ENCODE measurements at regions not wholly inside any gene's neighbourhood (a gene's known extent, or its start where the extent isn't known, plus 50 kb on each side); places are given as distances from the start of the nearest gene placed in this dataset.

- TF ChIP-seq CTCF (IDR thresholded peaks at IDR 0.05 in 8 of 11, conservative IDR thresholded peaks at IDR 0.05 in 3 of 11) (no peak), POLR2A (IDR thresholded peaks at IDR 0.05) (no peak), POLR2AphosphoS5 (IDR thresholded peaks at IDR 0.05) (no peak)
- peaks cover 0 to 4% (median 0%) of the 10 kb centered on the region in 8 donors for H3K9me3 ChIP-seq
- intact Hi-C loops (cut with DNase I; ENCODE audit: low total_unique reads) = no loop called here
- no peaks in the 10 kb centered on the region for H3K36me3 ChIP-seq
- H3K27ac ChIP-seq = no peak overlapping the region
- H3K4me1 ChIP-seq = no peaks in the 10 kb centered on the region
- H3K4me3 ChIP-seq = no peak overlapping the region
- WGBS, 5 donors = 85 to 93% (median 90%) methylated on average over 4 of the region's 4 CpGs
- H3K27me3 ChIP-seq (replicated peaks in 1 of 7) = no peaks in the 10 kb centered on the region
- no peak for DNase-seq
Observed at GRCh38 chr18:39359636-39360035, 1794.0 kb upstream of the CELF4 start.

- H3K36me3 ChIP-seq = no peaks in the 10 kb centered on the region
- no peaks in the 10 kb centered on the region for H3K27me3 ChIP-seq (replicated peaks in 1 of 7)
- intact Hi-C loops (cut with DNase I; ENCODE audit: low total_unique reads) = no loop called here
- no peaks in the 10 kb centered on the region for H3K4me1 ChIP-seq
- no peak overlapping the region for H3K4me3 ChIP-seq
- no peak for DNase-seq
- WGBS, 5 donors = 68 to 90% (median 79%) methylated on average over 2 of the region's 2 CpGs
- no peak for TF ChIP-seq CTCF (IDR thresholded peaks at IDR 0.05 in 8 of 11, conservative IDR thresholded peaks at IDR 0.05 in 3 of 11)
- no peak for TF ChIP-seq POLR2A (IDR thresholded peaks at IDR 0.05)
- TF ChIP-seq POLR2AphosphoS5 (IDR thresholded peaks at IDR 0.05) = no peak
- H3K27ac ChIP-seq = no peak overlapping the region
- no peaks in the 10 kb centered on the region for H3K9me3 ChIP-seq
Observed at GRCh38 chr18:39350945-39351344, 1785.3 kb upstream of the CELF4 start.

GRCh38 chr18:39349801-39350200 is 1784.2 kb upstream of the CELF4 start:
- WGBS, 5 donors = 83 to 99% (median 92%) methylated on average over 2 of the region's 2 CpGs
- no peak overlapping the region for H3K27ac ChIP-seq
- no peaks in the 10 kb centered on the region for H3K27me3 ChIP-seq (replicated peaks in 1 of 7)
- H3K9me3 ChIP-seq = no peaks in the 10 kb centered on the region
- intact Hi-C loops (cut with DNase I; ENCODE audit: low total_unique reads) = no loop called here
- no peaks in the 10 kb centered on the region for H3K4me1 ChIP-seq
- DNase-seq = no peak
- no peak overlapping the region for H3K4me3 ChIP-seq
- H3K36me3 ChIP-seq = no peaks in the 10 kb centered on the region
- TF ChIP-seq POLR2AphosphoS5 (IDR thresholded peaks at IDR 0.05) (no peak), CTCF (IDR thresholded peaks at IDR 0.05 in 8 of 11, conservative IDR thresholded peaks at IDR 0.05 in 3 of 11) (no peak), POLR2A (IDR thresholded peaks at IDR 0.05) (no peak)

- H3K9me3 ChIP-seq = no peaks in the 10 kb centered on the region
- H3K4me1 ChIP-seq = no peaks in the 10 kb centered on the region
- no peaks in the 10 kb centered on the region for H3K36me3 ChIP-seq
- DNase-seq = no peak
- 53 to 83% (median 77%) methylated on average over 3 of the region's 3 CpGs for WGBS, 5 donors
- no peaks in the 10 kb centered on the region for H3K27me3 ChIP-seq (replicated peaks in 1 of 7)
- H3K4me3 ChIP-seq = no peak overlapping the region
- no peak overlapping the region for H3K27ac ChIP-seq
- no peak for TF ChIP-seq POLR2AphosphoS5 (IDR thresholded peaks at IDR 0.05)
- TF ChIP-seq CTCF (IDR thresholded peaks at IDR 0.05 in 8 of 11, conservative IDR thresholded peaks at IDR 0.05 in 3 of 11) = no peak
- no peak for TF ChIP-seq POLR2A (IDR thresholded peaks at IDR 0.05)
- intact Hi-C loops (cut with DNase I; ENCODE audit: low total_unique reads) = no loop called here
Observed at GRCh38 chr18:39348757-39349156, 1783.2 kb upstream of the CELF4 start.
